ENCODE measurements at regions not wholly inside any gene's neighbourhood (a gene's known extent, or its start where the extent isn't known, plus 50 kb on each side); places are given as distances from the start of the nearest gene placed in this dataset.

- no peaks in the 10 kb centered on the region for H3K4me1 ChIP-seq
- H3K27me3 ChIP-seq (ENCODE audit: low read depth): no peaks in the 10 kb centered on the region
- DNase-seq (ENCODE audit: low spot score in 2 of 2): no peak
- no peaks in the 10 kb centered on the region for H3K9me3 ChIP-seq
- no peaks in the 10 kb centered on the region for H3K36me3 ChIP-seq (replicated peaks)
- H3K4me3 ChIP-seq: no peak overlapping the region
- in situ Hi-C loops (cut with MboI; ENCODE audit: low sequenced_read_pairs): no loop called here
Measured at GRCh38 chr4:187357821-187358220, 634.2 kb upstream of the FAT1 start.

GRCh38 chr4:187362937-187363857 lies 632.4 kb upstream of the ZFP42 start:
- no peak for DNase-seq (ENCODE audit: low spot score in 2 of 2)
- H3K9me3 ChIP-seq: no peaks in the 10 kb centered on the region
- no peak overlapping the region for H3K4me3 ChIP-seq
- no peaks in the 10 kb centered on the region for H3K27me3 ChIP-seq (ENCODE audit: low read depth)
- in situ Hi-C loops (cut with MboI; ENCODE audit: low sequenced_read_pairs): no loop called here
- no peaks in the 10 kb centered on the region for H3K4me1 ChIP-seq
- no peaks in the 10 kb centered on the region for H3K36me3 ChIP-seq (replicated peaks)

GRCh38 chr4:187364401-187364800 lies 631.2 kb upstream of the ZFP42 start:
- H3K27me3 ChIP-seq (ENCODE audit: low read depth): no peaks in the 10 kb centered on the region
- H3K4me3 ChIP-seq: no peak overlapping the region
- H3K9me3 ChIP-seq: no peaks in the 10 kb centered on the region
- no peaks in the 10 kb centered on the region for H3K36me3 ChIP-seq (replicated peaks)
- H3K4me1 ChIP-seq: no peaks in the 10 kb centered on the region
- no peak for DNase-seq (ENCODE audit: low spot score in 2 of 2)
- in situ Hi-C loops (cut with MboI; ENCODE audit: low sequenced_read_pairs): no loop called here

GRCh38 chr4:187364851-187365250 lies 630.7 kb upstream of the ZFP42 start:
- Histone ChIP-seq H3K9me3 (no peaks in the 10 kb centered on the region), H3K27me3 (ENCODE audit: low read depth) (no peaks in the 10 kb centered on the region), H3K4me1 (no peaks in the 10 kb centered on the region), H3K4me3 (no peak overlapping the region), H3K36me3 (replicated peaks) (no peaks in the 10 kb centered on the region)
- in situ Hi-C loops (cut with MboI; ENCODE audit: low sequenced_read_pairs): no loop called here
- DNase-seq (ENCODE audit: low spot score in 2 of 2): no peak

- in situ Hi-C loops (cut with MboI; ENCODE audit: low sequenced_read_pairs): no loop called here
- Histone ChIP-seq H3K36me3 (replicated peaks) (no peaks in the 10 kb centered on the region), H3K27me3 (ENCODE audit: low read depth) (no peaks in the 10 kb centered on the region), H3K4me1 (no peaks in the 10 kb centered on the region), H3K9me3 (no peaks in the 10 kb centered on the region), H3K4me3 (no peak overlapping the region)
- DNase-seq (ENCODE audit: low spot score in 2 of 2): no peak
Measured at GRCh38 chr4:187366530-187366929, 629.0 kb upstream of the ZFP42 start.

- in situ Hi-C loops (cut with MboI; ENCODE audit: low sequenced_read_pairs): no loop called here
- Histone ChIP-seq H3K36me3 (replicated peaks) (no peaks in the 10 kb centered on the region), H3K9me3 (no peaks in the 10 kb centered on the region), H3K4me1 (no peaks in the 10 kb centered on the region), H3K4me3 (no peak overlapping the region), H3K27me3 (ENCODE audit: low read depth) (no peaks in the 10 kb centered on the region)
- DNase-seq (ENCODE audit: low spot score in 2 of 2): no peak
Measured at GRCh38 chr4:187370918-187371317, 624.7 kb upstream of the ZFP42 start.

GRCh38 chr4:187378441-187378840 lies 617.1 kb upstream of the ZFP42 start:
- DNase-seq (ENCODE audit: low spot score in 2 of 2): no peak
- no peaks in the 10 kb centered on the region for H3K27me3 ChIP-seq (ENCODE audit: low read depth)
- no peaks in the 10 kb centered on the region for H3K4me1 ChIP-seq
- no peaks in the 10 kb centered on the region for H3K9me3 ChIP-seq
- in situ Hi-C loops (cut with MboI; ENCODE audit: low sequenced_read_pairs): no loop called here
- no peak overlapping the region for H3K4me3 ChIP-seq
- no peaks in the 10 kb centered on the region for H3K36me3 ChIP-seq (replicated peaks)

- Histone ChIP-seq H3K36me3 (replicated peaks) (no peaks in the 10 kb centered on the region), H3K4me1 (no peaks in the 10 kb centered on the region), H3K27me3 (ENCODE audit: low read depth) (no peaks in the 10 kb centered on the region), H3K9me3 (no peaks in the 10 kb centered on the region), H3K4me3 (no peak overlapping the region)
- in situ Hi-C loops (cut with MboI; ENCODE audit: low sequenced_read_pairs): no loop called here
- DNase-seq (ENCODE audit: low spot score in 2 of 2): peak in 1 of 2 experiments; percentile 12
Measured at GRCh38 chr4:187380181-187380581, 615.4 kb upstream of the ZFP42 start.

GRCh38 chr4:187383181-187383580 lies 612.4 kb upstream of the ZFP42 start:
- H3K36me3 ChIP-seq (replicated peaks): no peaks in the 10 kb centered on the region
- no peaks in the 10 kb centered on the region for H3K27me3 ChIP-seq (ENCODE audit: low read depth)
- H3K4me1 ChIP-seq: no peaks in the 10 kb centered on the region
- no peak for DNase-seq (ENCODE audit: low spot score in 2 of 2)
- H3K9me3 ChIP-seq: no peaks in the 10 kb centered on the region
- in situ Hi-C loops (cut with MboI; ENCODE audit: low sequenced_read_pairs): no loop called here
- no peak overlapping the region for H3K4me3 ChIP-seq

GRCh38 chr4:187387739-187388138 lies 607.8 kb upstream of the ZFP42 start:
- no peaks in the 10 kb centered on the region for H3K36me3 ChIP-seq (replicated peaks)
- in situ Hi-C loops (cut with MboI; ENCODE audit: low sequenced_read_pairs): no loop called here
- no peaks in the 10 kb centered on the region for H3K9me3 ChIP-seq
- no peak overlapping the region for H3K4me3 ChIP-seq
- DNase-seq (ENCODE audit: low spot score in 2 of 2): no peak
- H3K27me3 ChIP-seq (ENCODE audit: low read depth): no peaks in the 10 kb centered on the region
- H3K4me1 ChIP-seq: no peaks in the 10 kb centered on the region

GRCh38 chr4:187389420-187389819 lies 606.2 kb upstream of the ZFP42 start:
- Histone ChIP-seq H3K4me3 (no peak overlapping the region), H3K4me1 (no peaks in the 10 kb centered on the region), H3K9me3 (no peaks in the 10 kb centered on the region), H3K27me3 (ENCODE audit: low read depth) (no peaks in the 10 kb centered on the region), H3K36me3 (replicated peaks) (no peaks in the 10 kb centered on the region)
- in situ Hi-C loops (cut with MboI; ENCODE audit: low sequenced_read_pairs): no loop called here
- DNase-seq (ENCODE audit: low spot score in 2 of 2): no peak

GRCh38 chr4:187390646-187391045 lies 604.9 kb upstream of the ZFP42 start:
- no peaks in the 10 kb centered on the region for H3K4me1 ChIP-seq
- no peak overlapping the region for H3K4me3 ChIP-seq
- in situ Hi-C loops (cut with MboI; ENCODE audit: low sequenced_read_pairs): no loop called here
- no peak for DNase-seq (ENCODE audit: low spot score in 2 of 2)
- no peaks in the 10 kb centered on the region for H3K27me3 ChIP-seq (ENCODE audit: low read depth)
- H3K36me3 ChIP-seq (replicated peaks): no peaks in the 10 kb centered on the region
- H3K9me3 ChIP-seq: no peaks in the 10 kb centered on the region

- no peaks in the 10 kb centered on the region for H3K36me3 ChIP-seq (replicated peaks)
- H3K9me3 ChIP-seq: no peaks in the 10 kb centered on the region
- no peak for DNase-seq (ENCODE audit: low spot score in 2 of 2)
- H3K4me1 ChIP-seq: no peaks in the 10 kb centered on the region
- H3K4me3 ChIP-seq: no peak overlapping the region
- in situ Hi-C loops (cut with MboI; ENCODE audit: low sequenced_read_pairs): no loop called here
- H3K27me3 ChIP-seq (ENCODE audit: low read depth): no peaks in the 10 kb centered on the region
Measured at GRCh38 chr4:187393531-187394344, 601.8 kb upstream of the ZFP42 start.

- DNase-seq (ENCODE audit: low spot score in 2 of 2): no peak
- no peaks in the 10 kb centered on the region for H3K27me3 ChIP-seq (ENCODE audit: low read depth)
- no peaks in the 10 kb centered on the region for H3K36me3 ChIP-seq (replicated peaks)
- H3K4me3 ChIP-seq: no peak overlapping the region
- in situ Hi-C loops (cut with MboI; ENCODE audit: low sequenced_read_pairs): no loop called here
- H3K9me3 ChIP-seq: no peaks in the 10 kb centered on the region
- H3K4me1 ChIP-seq: no peaks in the 10 kb centered on the region
Measured at GRCh38 chr4:187396106-187396505, 599.5 kb upstream of the ZFP42 start.
